Stimulated activated naive CD4-positive, alpha-beta T cell treated with Interleukin-2 at 50 U/mL for 16 hours (primary cell): ENCODE measurements at regions not wholly inside any gene's neighbourhood (a gene's known extent, or its start where the extent isn't known, plus 50 kb on each side); places are given as distances from the start of the nearest gene placed in this dataset.

Experiments used
- DNase-seq: peaks from one replicate; lab custom pipeline; 2025; lab: John Stamatoyannopoulos, UW

- DNase-seq, result no peak
Observed at GRCh38 chr20:1790386-1790785, 104.8 kb upstream of the SIRPA start.

- DNase-seq, result no peak
Observed at GRCh38 chr20:1788044-1788443, 107.2 kb upstream of the SIRPA start.

GRCh38 chr20:1786486-1786885, 108.7 kb upstream of the SIRPA start:
- no peak for DNase-seq

GRCh38 chr20:1784586-1784985, 110.6 kb upstream of the SIRPA start:
- no peak for DNase-seq

GRCh38 chr20:1783245-1783644, 112.0 kb upstream of the SIRPA start:
- no peak for DNase-seq

GRCh38 chr20:1782181-1782580, 113.0 kb upstream of the SIRPA start:
- DNase-seq, result no peak

GRCh38 chr20:1779567-1779966, 115.6 kb upstream of the SIRPA start:
- no peak for DNase-seq

GRCh38 chr20:1778338-1778737, 116.9 kb upstream of the SIRPA start:
- no peak for DNase-seq

GRCh38 chr20:1777476-1777820, 117.8 kb upstream of the SIRPA start:
- DNase-seq, result no peak

GRCh38 chr20:1776681-1777475, 118.3 kb upstream of the SIRPA start:
- peak; percentile 76 for DNase-seq

- DNase-seq, result no peak
Observed at GRCh38 chr20:1775117-1775516, 117.5 kb upstream of the SIRPG start.

GRCh38 chr20:1774479-1774878, 116.9 kb upstream of the SIRPG start:
- no peak for DNase-seq

GRCh38 chr20:1773816-1774215, 116.2 kb upstream of the SIRPG start:
- no peak for DNase-seq

GRCh38 chr20:1769491-1769890, 111.9 kb upstream of the SIRPG start:
- DNase-seq, result no peak

GRCh38 chr20:1766731-1767130, 109.2 kb upstream of the SIRPG start:
- DNase-seq, result no peak

GRCh38 chr20:1764136-1765033, 106.8 kb upstream of the SIRPG start:
- DNase-seq, result peak; percentile 51

GRCh38 chr20:1761598-1761997, 104.0 kb upstream of the SIRPG start:
- DNase-seq, result no peak

GRCh38 chr20:1761116-1761515, 103.5 kb upstream of the SIRPG start:
- no peak for DNase-seq

GRCh38 chr20:1758765-1759164, 101.2 kb upstream of the SIRPG start:
- DNase-seq, result no peak

- no peak for DNase-seq
Observed at GRCh38 chr20:1757606-1758512, 100.3 kb upstream of the SIRPG start.

- no peak for DNase-seq
Observed at GRCh38 chr20:1757072-1757471, 99.5 kb upstream of the SIRPG start.

- no peak for DNase-seq
Observed at GRCh38 chr20:1754749-1755148, 97.2 kb upstream of the SIRPG start.
